NCI-H1694 treated with DMSO at 0.1 percent for 48 hours (cell line): ENCODE measurements at regions not wholly inside any gene's neighbourhood (a gene's known extent, or its start where the extent isn't known, plus 50 kb on each side); places are given as distances from the start of the nearest gene placed in this dataset.
"Not testable (repeated sequence)": the region's sequence is repeated elsewhere in the genome, so short reads cannot be mapped to it uniquely, and the experiment has no call there.

ENCODE experiments used
- DNase-seq: peaks from one replicate; lab custom pipeline; 2025; lab: John Stamatoyannopoulos, UW

GRCh38 chr1:193909406-193910082 is 723.1 kb upstream of the B3GALT2 start:
- no peak for DNase-seq

DNA sequence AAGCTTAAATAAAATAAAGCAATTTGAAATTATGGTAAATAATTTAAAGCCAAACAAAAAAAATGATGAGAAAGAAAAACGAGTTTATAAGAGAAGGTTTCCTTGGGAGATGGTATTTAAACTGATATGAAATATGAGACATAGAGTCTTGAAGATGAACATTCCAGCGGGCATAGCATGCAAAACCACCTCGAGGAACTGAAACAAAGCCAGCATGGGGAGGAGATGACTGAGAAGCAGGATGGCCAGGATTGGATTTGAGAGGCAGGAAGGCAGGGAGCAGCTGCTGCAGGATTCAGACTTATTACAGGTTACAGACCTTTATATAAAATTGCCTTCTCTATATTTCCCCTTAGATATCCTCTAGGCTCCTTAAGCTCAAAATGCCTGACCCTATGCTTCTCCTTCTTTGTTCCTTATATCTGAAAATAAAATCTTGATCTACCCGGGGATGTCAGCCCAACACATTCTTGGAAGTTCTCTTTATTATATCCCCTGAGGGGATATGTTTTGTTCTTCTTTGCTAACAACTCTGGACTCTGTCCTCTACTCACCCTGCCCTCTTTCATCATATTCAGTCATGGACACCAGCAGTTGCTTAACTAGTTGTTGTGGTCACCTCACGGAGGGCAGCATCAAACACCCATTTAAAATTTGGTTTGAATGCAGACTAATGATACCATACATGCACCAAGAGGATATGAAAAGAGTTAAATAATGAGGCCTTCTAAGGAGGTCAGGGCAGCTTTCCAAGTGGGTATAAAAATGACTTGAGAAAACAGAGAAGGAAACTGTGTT is 719.1 kb upstream of the B3GALT2 start:
- DNase-seq = no peak

GRCh38 chr1:193891788-193892187 is 705.4 kb upstream of the B3GALT2 start:
- DNase-seq = no peak

GRCh38 chr1:193890935-193891334 is 704.5 kb upstream of the B3GALT2 start:
- DNase-seq = no peak

- DNase-seq = no peak
Measured at GRCh38 chr1:193884848-193885558, 698.6 kb upstream of the B3GALT2 start.

GRCh38 chr1:193877920-193878319 is 691.5 kb upstream of the B3GALT2 start:
- not testable (repeated sequence) for DNase-seq

GRCh38 chr1:193868425-193868824 is 682.0 kb upstream of the B3GALT2 start:
- no peak for DNase-seq

- no peak for DNase-seq
Measured at GRCh38 chr1:193856261-193856660, 669.8 kb upstream of the B3GALT2 start.

- DNase-seq = no peak
Measured at GRCh38 chr1:193850745-193851144, 664.3 kb upstream of the B3GALT2 start.

GRCh38 chr1:193846876-193847604 is 660.6 kb upstream of the B3GALT2 start:
- no peak for DNase-seq

DNA sequence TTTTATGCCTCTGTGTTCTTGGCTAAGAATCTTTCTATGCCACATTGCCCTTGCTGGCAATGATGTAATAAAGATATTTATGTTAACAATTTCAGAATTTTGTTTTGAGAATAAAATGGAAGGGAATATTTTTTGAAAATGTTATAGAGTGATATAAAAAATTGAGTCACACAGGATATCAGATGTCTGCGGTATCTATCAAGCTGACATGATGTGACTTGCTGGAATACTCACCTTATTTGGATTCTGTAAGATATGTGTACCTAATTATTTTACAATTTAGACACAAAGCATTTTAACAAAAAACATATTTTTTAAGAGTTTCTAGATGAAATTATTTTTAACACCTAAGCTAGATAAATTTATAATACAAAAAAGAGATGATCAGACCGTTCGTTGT is 660.0 kb upstream of the B3GALT2 start:
- DNase-seq = no peak

GRCh38 chr1:193841857-193842256 is 655.4 kb upstream of the B3GALT2 start:
- no peak for DNase-seq

DNA sequence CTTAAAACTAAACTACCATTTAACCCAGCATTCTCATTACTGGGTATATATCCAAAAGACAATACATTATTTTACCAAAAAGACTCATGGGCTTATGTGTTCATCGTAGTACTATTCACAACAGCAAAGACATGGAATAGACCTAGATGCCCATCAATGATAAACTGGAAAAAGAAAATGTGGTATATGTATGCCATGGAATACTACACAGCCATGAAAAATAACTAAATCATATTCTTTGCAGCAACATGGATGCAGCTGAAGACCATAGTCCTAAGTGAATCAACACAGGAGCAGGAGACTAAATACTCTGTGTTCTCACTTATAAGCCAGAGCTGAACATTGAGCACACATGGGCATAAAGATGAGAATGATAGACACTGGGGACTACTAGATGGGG is 645.1 kb upstream of the B3GALT2 start:
- DNase-seq = no peak

DNA sequence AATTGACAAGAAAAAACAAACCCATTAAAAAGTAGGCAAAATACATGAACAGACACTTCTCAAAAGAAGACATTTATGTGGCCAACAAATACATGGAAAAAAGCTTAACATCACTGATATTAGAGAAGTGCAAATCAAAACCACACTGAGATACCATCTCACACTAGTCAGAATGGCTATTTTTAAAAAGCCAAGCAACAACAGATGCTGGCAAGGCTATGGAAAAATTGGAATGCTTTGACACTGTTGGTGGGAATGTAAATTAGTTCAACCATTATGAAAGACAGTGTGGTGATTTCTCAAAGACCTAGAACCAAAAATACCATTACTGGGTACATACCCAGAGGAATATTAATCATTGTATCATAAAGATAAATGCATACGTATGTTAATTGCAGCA is 641.1 kb upstream of the B3GALT2 start:
- DNase-seq = no peak

GRCh38 chr1:193819376-193819775 is 633.0 kb upstream of the B3GALT2 start:
- no peak for DNase-seq

- DNase-seq = no peak
Measured at GRCh38 chr1:193807208-193807607, 620.8 kb upstream of the B3GALT2 start.

DNA sequence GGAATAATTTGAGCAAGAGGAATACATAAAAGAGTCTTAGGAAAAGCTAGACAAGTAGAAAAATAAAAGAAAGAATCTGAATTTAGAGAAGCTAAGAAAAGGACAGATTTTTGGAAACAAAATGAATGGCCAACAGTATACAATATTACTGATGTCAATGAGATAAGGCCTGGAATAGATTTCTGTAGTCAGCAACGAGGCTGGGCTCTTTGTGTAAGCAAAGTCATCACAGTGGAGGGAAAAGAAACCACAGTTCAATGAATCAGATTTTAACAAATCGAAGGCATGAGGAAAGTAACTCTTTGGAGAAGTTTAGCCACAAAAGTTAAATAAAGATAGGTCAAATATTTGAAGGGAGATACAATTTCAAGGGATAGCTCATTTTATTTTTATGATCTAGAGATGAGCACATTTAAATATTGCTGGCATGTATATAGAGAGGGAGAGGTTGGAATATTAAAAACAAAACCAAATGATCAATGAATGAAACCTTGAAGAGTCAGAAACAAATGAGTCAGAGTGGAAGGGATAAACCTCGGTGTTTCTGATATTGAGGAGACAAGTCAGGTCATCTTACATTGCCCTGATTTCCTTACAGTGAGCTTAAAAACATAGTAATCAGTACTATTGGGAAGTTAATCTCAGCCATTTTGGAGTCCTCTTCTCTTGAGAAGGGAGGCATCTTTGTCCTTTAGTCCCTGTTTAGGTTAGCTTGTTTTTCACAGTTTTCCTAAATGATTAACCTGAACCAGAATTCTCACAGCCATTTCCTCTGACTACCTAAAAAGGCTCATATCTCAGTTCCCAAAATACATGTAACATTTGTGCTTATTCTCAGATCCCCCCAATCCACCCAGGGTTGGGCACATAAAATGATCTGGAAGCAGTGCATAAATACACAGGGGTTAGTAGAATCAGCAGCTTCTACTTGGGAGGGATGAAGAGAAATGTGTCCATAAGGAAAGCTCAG is 620.0 kb upstream of the B3GALT2 start:
- no peak for DNase-seq

DNA sequence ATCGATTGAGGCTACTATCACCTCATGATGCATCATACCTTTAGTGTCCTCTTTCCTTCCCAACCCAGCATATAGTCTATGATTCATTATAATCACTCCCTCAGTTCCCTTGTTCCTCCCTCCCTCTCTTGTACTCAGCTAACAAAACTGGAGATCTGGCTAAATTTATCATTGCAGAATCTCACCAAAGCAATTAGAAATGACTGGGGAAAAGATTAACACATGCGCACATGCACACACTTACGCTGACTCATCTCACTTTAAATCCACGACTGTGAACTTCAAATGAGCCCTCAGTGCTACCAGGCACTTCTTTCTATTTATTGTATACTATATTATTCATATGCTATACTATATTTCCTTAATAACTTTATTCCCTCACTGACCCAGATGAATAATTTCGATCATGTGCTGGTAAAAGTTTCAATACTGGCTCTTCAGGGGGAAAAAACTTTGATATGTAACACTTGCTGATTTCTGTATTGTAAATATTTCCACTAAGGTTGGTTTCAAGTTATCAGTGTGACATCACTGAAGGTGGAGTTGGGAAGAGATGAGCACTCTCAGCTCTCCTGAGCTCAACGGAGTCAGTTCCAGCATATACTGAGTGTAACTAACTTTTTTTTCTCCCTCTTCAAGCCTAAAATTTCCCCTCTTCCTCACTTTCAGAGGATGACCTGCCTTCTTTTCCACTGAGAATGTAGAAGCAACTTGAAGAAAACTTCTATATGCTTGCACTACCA is 613.7 kb upstream of the B3GALT2 start:
- DNase-seq = no peak

DNA sequence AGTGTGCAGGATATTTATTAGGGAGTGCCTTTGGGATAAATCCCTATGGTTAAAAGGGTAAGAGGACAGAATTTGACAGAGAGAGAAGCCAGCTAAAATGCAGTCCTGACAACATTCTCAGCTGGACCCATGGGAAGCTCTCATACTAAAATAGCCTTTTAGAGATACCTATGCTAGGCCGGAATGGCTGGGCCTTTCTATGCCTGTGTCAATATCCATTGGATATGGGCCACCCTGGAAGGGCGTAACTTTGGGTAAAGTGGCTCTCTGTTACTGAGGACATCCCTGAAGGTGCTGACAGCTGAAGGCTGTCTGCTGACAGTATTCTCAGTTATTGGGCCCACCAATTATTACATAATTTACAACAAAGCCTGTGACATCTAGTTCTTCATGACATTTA is 613.0 kb upstream of the B3GALT2 start:
- no peak for DNase-seq

- no peak for DNase-seq
Measured at GRCh38 chr1:193794239-193794638, 607.8 kb upstream of the B3GALT2 start.
